ENCODE measurements at regions not wholly inside any gene's neighbourhood (a gene's known extent, or its start where the extent isn't known, plus 50 kb on each side); places are given as distances from the start of the nearest gene placed in this dataset.

DNA sequence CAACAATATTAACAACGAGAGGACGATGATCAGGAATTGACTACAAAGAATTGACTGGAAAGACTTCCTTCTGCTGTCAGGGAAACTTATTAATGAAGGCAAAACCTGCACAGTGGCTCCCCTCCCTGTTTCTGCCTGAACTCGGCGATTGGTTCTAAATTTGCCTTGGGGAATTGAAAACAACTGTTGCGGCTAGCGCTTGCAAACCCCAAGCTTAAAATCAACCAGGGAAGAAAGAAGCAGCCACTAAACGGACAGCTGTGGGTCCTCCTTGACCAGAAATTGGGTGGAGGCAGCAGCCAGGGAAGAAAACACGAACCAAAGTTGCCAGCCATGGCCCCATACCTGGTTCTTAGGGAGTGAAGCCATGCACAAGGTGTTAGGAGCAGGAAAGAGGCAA, 383.5 kb upstream of the CADM1 start:
- TF ChIP-seq, protein P1, sequence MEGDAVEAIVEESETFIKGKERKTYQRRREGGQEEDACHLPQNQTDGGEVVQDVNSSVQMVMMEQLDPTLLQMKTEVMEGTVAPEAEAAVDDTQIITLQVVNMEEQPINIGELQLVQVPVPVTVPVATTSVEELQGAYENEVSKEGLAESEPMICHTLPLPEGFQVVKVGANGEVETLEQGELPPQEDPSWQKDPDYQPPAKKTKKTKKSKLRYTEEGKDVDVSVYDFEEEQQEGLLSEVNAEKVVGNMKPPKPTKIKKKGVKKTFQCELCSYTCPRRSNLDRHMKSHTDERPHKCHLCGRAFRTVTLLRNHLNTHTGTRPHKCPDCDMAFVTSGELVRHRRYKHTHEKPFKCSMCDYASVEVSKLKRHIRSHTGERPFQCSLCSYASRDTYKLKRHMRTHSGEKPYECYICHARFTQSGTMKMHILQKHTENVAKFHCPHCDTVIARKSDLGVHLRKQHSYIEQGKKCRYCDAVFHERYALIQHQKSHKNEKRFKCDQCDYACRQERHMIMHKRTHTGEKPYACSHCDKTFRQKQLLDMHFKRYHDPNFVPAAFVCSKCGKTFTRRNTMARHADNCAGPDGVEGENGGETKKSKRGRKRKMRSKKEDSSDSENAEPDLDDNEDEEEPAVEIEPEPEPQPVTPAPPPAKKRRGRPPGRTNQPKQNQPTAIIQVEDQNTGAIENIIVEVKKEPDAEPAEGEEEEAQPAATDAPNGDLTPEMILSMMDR (IDR thresholded peaks at IDR 0.05; ENCODE audit: low read length) = no peak
- no peak for TF ChIP-seq EZH2 (IDR thresholded peaks at IDR 0.05; ENCODE audit: borderline replicate concordance, low read length)

All from OCI-LY1 (cell line).